HG02840 (cell line): ENCODE measurements at regions not wholly inside any gene's neighbourhood (a gene's known extent, or its start where the extent isn't known, plus 50 kb on each side); places are given as distances from the start of the nearest gene placed in this dataset.
"Not testable (repeated sequence)": the region's sequence is repeated elsewhere in the genome, so short reads cannot be mapped to it uniquely, and the experiment has no call there.

Source experiments
- ATAC-seq: cut with Tn5 transposase; IDR thresholded peaks from one replicate; pipeline ENCODE4 v1.9.1; 2021; ENCODE audit warnings: mild to moderate bottlenecking, moderate library complexity, moderate number of reproducible peaks; ENCODE audit not compliant: unreplicated experiment, low FRiP score

DNA sequence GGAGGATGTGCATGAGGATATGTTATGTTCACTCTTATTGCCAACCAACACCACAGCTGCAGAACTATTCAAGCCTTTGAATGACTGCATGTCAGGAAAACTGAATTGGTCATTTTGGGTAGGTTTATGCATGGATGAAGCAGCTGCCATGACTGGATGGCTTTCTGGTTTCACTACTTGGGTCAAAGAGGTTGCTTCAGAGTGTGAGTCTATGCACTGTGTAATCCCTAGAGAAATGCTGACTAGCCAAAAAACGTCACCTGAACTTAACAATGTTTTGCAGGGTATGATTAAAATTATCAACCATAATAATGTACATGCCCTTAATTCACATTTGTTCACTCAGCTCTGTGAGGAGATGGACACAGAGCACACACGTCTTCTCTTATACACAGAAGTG is 206.7 kb upstream of the RBBP8 start:
- ATAC-seq, result no peak

DNA sequence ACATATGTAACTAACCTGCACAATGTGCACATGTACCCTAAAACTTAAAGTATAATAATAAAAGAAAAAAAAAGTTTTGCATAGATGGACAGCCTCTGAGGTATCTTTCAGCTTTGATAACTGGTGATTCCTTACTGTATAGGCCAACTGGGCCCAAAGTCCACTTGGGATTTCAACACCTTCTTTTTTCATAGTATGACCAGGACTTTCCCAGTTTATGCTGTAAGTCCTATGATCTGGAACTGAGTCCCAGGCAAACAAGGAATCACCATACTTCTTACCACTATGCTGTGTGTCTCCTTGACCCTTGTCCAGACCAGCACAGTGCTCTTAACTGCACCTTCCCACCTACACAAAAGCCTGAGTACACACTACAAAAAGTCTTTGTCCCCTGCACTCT is 205.1 kb upstream of the RBBP8 start:
- ATAC-seq, result no peak

DNA sequence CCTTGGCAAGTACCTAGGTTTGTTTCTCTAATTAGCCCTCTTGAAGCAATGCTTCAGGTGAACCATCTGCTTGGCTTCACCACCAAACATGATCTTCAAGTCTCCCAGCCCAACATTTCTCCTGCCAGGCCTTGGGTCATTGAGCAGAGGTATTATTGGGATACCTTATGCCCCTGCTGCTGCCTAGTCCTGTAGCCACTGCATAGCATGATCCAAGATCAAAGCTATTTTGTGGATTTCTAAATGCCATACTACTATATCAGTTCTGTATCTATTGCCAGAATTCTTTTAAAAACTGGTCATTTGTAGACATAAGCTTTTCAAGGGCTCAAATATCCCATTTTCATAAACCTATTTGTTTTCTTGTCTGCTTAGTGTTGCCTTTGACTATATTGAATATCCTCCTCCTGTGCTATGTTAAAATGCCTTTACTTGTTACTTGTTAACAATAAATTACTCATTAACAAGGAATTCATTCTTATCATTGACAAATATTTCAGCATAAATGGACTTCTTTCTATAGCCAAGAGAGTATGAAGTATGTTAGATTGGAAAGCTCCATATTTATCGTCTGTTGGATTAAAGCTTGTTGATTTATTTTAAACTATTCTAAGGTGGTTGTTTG is 204.5 kb upstream of the RBBP8 start:
- ATAC-seq, result no peak

DNA sequence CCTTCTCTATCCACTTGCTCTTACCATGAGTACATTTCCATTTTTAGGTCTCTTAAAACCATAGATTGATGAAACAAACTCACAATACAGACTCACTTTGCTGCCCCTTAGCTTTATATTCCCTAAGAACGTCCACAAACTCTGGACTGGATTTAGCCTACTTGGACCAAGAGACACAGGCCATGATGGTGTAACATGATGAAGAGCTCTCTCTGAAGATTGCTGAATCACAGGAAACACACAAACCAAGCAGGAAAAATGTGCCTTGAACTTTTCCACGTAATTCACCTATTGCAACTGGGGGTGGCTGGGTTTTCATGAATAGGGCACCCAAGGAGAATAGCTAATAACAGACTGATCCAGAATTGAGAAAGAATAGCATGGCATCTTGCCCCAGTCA is 201.7 kb upstream of the RBBP8 start:
- ATAC-seq, result no peak

DNA sequence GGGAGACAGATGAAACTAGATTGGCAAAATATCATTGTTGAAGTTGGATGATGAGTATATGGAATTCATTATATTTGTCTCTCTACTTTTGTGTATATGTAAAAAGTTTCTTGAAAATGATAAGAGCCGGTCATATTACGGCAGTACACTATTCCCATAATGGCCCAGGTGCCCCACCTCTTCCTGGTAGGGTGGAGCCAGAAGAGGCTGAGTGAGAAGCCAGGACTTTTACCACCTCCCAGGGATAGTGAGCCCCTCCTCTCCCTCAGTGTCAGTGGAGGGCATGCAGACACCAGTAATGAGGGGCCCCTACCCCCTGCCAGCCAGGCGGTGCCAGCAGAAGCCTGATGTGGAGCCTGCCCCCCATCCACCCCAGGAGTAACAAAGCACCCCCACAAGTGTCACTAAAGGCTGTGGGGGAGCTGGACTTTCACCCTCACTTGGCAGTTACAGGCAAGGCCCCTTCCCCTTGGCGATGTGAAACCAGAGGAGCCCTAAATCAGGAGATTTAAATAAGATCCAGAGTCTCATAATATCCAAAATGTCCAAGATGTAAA is 198.9 kb upstream of the RBBP8 start:
- ATAC-seq, result no peak

DNA sequence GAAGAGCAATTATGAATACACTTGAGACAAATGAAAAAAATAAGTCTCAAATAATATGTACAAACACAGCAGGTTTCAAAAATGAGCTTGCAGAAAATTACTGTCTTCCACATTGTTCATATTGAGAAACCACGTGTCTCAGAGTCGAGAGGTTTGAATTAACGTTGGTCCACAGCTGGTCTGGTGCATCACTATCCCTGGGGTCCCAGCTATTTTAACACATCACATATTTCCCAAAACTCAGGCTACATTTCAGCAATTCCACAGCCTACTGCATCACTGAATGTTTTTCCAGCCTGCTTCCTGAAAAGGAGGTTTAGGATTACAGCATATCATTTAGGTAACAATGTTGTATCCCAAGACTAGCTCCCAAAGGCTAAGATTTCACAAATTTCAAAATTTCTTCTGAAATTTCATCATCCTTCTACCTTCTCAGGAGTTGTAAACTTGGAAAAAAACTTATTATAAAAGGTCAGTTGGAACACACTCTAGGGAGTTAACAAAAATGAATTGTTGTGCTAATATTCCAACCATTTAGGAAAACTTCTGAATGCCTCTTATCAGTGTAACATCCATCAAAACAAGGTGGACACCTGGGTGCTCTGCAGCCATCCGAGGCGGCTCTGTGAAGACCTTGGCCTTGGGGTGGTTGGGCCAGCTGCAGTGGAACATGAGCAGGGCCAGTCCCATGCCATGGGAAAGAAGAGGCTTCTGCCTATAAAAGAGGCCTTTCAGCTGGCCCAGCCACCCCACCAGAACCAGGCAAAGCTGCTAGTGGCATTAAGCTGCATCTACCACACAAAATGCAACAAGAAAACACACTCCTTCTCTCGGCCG is 198.1 kb upstream of the RBBP8 start:
- ATAC-seq, result no peak

DNA sequence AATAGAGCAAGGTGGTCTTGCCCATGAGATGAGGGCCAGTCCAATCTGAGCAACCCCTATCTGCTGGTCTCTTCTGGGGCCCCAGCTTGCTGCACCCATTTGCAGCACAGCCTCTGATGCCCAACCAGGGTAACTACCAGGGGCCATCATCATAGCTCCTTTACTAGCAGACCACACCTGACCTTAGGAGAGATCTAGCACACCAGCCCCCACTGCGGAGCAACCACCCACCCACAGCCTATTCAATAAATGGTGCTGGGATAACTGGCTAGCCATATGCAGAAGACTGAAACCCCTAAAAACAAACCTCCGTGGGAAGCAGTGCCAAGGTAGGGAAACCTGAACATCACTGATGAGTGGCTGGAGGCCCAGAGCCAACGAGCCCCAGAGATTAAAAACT is 196.1 kb upstream of the RBBP8 start:
- ATAC-seq, result no peak

DNA sequence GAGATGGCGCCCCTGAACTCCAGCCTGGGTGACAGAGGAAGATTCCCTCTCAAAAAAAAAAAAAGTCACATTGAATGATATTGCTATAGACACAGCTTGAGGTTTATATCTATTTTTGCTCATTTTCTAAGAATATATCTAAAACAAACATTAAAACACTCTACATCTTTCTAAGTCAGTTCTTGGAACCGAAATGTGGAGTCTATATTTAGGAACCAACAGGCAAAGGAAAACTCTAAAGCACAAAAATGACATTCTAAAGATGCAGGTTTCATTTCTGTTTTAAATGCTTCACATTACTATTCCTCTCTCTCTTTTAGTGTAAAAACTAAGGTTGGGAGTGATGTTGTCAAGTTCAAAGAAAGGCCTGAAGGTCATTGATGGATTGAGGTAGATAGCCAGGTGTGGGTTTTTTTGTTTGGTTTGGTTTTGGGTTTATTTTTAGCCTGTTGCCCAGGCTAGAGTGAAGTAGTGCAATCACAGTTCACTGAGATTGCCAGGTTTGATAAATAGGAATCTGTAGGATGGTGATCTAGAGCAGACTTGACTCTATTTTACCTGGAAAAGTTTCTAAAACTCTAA is 194.0 kb upstream of the RBBP8 start:
- ATAC-seq, result no peak

DNA sequence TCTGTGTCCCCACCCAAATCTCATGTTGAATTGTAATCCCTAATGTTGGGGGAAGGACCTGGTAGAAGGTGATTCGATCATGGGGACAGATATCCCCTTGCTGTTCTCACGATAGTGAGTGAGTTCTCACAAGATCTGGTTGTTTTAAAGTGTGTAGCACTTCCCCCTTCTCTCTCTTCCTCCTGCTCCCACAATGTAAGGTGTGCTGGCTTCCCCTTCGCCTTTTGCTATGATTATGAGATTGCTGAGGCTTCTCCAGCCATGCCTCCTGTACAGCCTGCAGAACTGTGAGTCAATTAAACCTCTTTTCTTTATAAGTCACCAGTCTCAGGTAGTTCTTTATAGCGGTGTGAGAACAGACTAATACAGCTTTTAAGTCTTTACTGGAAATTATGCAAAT is 193.3 kb upstream of the RBBP8 start:
- ATAC-seq, result no peak

DNA sequence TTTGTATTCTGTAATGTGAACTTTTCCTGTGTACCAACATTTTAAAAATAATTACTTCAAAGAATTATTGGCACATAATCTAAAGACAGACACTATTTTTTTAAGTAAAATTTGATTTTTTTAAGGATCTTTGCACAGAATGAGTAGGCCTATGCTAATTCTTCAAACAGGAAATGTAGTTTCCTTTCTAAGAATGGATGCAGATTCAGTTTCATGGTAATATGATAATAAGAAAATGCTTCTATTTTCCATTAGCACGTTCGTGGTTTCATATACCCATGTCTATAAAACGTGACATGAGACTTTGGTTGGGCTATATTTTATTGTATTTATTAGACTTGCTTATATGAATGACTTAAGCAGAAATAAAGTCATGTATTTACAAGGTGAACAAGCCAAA is 191.8 kb upstream of the RBBP8 start:
- ATAC-seq, result no peak

DNA sequence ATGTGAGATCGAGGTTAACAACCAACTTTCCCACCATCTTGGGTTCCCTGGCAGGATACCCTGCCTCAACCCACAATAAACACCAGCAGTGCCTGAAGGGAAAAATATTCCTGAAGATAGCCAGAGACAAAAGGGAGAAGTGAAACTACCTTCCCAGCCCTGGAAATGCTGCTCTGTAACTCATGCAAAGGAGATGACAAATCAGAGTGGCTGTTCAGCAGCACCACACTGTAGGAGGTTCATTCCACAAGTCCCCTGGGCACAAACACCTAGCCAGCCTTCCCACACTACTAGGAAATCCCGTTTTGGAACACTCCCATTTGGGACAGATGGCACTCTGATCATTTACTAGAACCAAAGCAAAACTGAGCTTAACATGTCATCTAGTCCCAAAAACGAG is 190.7 kb upstream of the RBBP8 start:
- no peak for ATAC-seq

DNA sequence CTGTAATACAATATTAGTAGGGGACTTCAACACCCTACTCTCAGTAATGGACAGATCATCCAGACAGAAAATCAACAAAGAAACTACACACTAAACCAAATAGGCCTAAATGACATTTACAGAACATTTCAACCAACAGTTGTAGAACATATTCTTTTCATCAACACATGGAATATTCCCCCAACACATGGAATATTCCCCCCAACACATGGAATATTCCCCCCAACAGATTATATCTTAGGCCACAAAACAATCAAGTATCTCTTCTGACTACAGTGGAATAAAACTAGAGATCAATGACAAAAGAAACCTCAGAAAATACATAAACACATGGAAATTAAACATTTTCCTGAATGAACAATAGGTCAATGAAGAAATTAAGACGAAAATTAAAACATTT is 187.2 kb upstream of the RBBP8 start:
- ATAC-seq, result no peak

DNA sequence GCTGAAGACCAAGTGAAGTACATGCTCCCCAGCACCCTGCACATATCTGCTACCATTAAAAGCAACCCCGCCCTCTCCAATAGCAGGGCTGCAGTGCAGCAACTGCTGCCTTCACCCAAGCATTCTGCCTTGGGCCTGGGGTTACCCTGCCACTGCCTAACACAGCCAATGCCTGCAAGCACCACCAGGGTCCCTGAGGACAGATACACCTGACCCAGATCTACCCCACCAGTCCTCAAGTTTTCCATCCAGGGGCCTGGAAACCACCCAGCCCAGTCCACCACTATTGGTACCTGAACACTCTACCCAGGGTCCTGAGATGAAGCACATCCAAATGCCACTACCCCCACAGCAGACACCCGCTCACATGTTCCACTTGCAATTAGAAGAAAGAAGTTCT is 181.1 kb upstream of the RBBP8 start:
- ATAC-seq, result no peak

DNA sequence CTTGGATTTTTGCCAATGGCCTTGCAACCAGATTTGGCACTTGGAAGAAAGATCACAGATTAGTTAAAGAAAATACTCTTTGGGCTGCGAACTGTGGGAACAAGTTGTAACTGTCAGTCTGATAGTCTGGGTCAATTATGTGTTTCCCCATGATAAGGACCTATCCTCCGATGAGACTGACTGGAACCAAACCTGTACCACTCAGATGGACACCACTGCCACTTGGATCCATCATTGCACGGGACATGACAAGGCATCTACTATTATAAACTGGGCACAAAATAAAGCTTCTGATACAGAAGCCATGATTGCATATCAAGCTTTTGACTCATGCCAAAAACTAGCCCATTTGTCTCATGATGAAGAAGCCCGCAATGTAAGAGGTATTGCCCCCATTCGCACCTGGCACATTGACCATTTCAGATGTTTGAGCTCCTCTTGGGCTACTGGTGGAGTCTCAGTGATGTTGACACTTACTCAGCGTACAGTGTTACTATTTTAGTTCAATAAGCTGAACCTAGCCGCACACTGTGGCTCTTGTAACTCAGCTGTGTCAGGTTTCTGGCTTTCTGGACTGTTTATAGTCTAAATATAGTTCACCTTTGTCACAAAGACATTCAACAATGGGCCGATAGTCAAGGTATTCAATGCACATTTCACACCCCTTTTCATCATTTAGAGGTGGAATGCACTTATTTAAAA is 179.8 kb upstream of the RBBP8 start:
- no peak for ATAC-seq

DNA sequence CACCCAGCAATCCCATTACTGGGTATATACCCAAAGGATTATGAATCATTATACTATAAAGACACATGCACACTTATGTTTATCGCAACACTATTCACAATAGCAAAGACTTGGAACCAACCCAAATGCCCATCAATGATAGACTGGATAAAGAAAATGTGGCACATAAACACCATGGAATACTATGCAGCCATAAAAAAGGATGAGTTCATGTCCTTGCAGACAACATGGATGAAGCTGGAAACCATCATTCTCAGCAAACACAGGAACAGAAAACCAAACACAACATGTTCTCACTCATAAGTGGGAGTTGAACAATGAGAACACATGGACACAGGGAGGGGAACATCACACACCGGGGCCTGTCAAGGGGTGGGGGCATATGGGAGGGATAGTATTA is 169.1 kb upstream of the RBBP8 start:
- not testable (repeated sequence) for ATAC-seq

DNA sequence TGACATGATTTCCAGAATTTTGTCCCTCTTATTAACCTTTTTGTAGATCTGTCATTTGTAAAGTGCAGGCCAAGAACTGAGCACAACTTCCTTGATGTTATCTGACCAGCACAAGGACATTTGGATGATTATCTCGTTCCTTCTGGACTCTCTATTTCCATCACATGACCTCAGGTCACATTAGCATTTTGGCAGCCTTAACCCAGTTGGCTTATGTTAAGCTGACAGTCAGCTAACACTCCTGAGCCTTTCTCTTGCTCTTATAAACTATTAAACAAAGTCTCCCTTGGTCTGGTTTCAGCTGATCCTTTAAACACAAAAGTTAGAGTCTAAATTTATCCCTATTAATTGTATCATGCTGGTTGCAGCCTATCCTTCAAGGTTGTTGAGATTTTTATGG is 167.2 kb upstream of the RBBP8 start:
- no peak for ATAC-seq

DNA sequence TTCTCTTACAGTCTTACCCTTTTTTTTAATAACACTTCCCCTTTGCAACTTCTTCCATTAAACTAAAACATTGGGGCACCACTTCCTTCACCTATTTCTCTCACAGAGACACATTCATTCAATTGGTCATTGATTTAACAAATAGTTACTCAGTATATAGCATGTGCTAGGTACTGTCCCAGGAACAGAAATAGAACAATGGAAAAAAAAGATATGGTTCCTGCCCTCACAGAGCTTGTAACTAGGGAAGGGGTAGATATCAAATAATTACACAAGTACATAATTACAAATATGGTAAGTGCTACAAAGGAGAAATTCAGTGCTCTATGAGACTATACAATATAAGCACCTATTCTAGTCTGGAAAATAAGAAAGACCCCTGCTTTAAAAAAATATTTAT is 165.5 kb upstream of the RBBP8 start:
- no peak for ATAC-seq

DNA sequence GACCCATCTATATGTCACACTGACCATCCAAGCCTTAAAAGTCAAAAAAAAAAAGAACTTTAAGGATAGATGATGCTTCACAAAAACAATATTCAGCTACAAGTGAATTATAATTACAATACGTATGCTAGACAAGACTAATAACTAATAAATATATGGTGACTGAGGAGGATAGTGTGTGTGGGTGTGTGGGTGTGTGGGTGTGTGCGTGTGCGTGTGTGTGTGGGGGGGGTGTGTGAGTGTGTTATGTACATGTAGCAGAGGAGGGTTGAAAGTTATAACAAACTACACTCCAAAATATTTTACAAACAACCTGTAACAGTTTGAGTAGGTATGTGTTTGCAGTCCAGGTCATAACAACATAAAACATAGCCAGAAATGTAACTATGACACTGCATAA is 159.2 kb upstream of the RBBP8 start:
- no peak for ATAC-seq

DNA sequence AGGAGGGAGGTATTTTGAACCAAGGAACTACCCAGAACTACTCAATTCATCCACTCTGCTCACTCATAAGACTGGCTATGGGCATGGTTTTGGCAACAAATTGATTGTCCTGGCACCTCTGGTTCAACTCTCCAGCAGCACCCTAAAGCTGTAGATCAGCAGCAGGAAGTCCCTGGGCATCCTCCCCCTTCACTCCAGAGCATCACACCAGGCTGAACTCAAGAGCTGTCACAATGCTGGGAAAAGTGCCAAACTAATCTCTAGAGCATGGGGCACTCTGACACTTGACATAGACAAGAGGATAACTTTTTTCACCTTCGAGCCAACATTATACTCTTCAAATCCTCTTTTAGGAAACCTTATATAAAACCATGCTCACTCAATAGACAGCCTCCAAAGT is 154.1 kb upstream of the RBBP8 start:
- no peak for ATAC-seq

DNA sequence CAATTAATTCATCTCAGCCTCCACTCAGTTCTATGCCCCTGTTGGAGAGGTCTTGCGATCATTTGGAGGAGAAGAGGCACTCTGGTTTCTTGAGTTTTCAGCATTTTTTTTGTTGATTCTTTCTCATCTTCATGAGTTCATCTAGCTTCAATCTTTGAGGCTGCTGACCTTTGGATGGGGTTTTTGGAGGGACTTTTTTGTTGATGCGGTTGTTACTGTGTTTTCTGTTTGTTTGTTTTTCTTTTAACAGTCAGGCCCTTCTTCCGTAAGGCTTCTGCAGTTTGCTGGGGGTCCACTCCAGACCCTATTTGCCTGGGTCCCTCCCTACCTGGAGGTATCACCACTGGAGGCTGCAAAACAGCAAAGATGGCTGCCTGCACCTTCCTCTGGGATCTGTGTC is 149.9 kb upstream of the RBBP8 start:
- no peak for ATAC-seq

DNA sequence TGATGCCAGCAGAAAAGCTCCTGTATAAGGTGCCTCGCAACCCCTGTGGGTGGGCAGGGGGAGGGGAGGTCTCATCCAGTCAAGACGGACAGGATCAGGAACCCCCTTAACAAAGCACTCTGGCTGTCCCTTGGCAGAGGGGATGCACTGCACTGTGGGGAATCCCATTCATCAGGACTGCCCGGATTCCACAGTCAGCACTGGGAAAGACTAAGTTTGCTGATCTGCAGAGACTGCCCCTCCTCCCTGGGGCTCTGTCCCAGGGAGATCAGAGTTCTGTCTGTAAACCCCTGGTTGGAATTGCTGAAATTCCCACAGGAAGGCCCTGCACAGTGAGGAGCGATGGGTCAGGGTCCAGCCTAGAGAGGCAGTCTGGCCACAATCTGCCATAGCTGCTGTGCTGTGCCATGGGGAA is 149.5 kb upstream of the RBBP8 start:
- ATAC-seq, result no peak
